ENCODE measurements at regions not wholly inside any gene's neighbourhood (a gene's known extent, or its start where the extent isn't known, plus 50 kb on each side); places are given as distances from the start of the nearest gene placed in this dataset.

DNA sequence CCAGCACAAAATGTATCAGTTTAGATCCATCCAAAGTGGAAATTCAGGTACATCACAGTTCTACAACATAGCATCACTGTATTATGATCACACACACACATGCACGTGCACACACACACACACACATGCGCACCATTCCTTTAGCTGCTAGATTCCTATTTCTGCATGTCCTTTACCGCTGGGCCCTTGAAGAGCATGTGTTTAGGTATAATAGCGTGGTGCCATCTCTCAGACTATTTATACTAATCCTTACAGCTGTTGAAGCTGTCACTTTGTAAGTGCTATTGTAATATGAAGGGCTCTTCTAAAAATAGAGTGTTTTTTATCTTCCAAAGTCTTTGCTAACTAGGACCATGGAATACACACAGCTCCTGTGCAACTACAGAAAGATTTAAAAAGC lies 308.8 kb upstream of the TRPC7 start (continued):
- TF ChIP-seq, protein P1, sequence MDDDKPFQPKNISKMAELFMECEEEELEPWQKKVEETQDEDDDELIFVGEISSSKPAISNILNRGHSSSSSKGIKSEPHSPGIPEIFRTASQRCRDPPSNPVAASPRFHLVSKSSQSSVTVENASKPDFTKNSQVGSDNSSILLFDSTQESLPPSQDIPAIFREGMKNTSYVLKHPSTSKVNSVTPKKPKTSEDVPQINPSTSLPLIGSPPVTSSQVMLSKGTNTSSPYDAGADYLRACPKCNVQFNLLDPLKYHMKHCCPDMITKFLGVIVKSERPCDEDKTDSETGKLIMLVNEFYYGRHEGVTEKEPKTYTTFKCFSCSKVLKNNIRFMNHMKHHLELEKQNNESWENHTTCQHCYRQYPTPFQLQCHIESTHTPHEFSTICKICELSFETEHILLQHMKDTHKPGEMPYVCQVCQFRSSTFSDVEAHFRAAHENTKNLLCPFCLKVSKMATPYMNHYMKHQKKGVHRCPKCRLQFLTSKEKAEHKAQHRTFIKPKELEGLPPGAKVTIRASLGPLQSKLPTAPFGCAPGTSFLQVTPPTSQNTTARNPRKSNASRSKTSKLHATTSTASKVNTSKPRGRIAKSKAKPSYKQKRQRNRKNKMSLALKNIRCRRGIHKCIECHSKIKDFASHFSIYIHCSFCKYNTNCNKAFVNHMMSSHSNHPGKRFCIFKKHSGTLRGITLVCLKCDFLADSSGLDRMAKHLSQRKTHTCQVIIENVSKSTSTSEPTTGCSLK (tag by site-specific recombination; IDR thresholded peaks at IDR 0.05), result no peak
- no peak for TF ChIP-seq ZBTB1 (tag by site-specific recombination; IDR thresholded peaks at IDR 0.05)
- no peak for TF ChIP-seq ZNF529 (tag by site-specific recombination; IDR thresholded peaks at IDR 0.05; ENCODE audit: insufficient replicate concordance)

DNA sequence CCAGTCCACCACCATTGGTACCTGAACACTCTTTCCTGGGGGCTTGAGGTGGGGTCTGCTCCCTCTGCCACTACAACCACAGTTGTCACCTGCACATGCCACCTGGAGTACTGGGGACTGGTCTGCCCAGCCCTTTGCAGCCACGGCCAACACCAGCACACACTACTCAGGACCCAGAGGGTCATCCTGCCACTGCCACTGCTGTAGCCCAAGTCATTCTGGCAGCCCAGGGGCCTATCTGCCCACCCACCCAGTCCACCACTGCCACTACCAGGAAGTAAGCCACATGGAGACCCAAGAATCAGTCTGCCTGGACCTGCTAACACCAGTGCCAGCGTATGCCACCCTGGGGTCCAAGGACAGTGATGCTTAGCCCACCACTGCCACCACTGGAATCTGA lies 302.4 kb upstream of the TRPC7 start:
- no peaks in the 10 kb centered on the region for H3K36me3 ChIP-seq (ENCODE audit: control insufficient read depth in 2 of 2, insufficient read depth in 1 of 2, low read length in 2 of 2)
- TF ChIP-seq ZNF404 (tag by site-specific recombination; IDR thresholded peaks at IDR 0.05) (no peak), ZNF530 (tag by site-specific recombination; IDR thresholded peaks at IDR 0.05; ENCODE audit: low read depth) (no peak), ZNF18 (tag by site-specific recombination; IDR thresholded peaks at IDR 0.05) (no peak), ZNF585B (tag by site-specific recombination; IDR thresholded peaks at IDR 0.05) (no peak), ZNF146 (tag by site-specific recombination; IDR thresholded peaks at IDR 0.05) (no peak)
- H3K27ac ChIP-seq (ENCODE audit: extremely low read depth, low read depth, low read length), result no peak overlapping the region
- ChIA-PET CTCF (no interaction called here), POLR2A (no interaction called here)
- no peak overlapping the region for H3K4me3 ChIP-seq (ENCODE audit: low read depth, low read length)
- H3K9me3 ChIP-seq (ENCODE audit: control insufficient read depth, insufficient read depth, low read depth, low read length), result no peaks in the 10 kb centered on the region
- H3K4me1 ChIP-seq (ENCODE audit: control insufficient read depth, insufficient read depth, low read length), result no peaks in the 10 kb centered on the region

DNA sequence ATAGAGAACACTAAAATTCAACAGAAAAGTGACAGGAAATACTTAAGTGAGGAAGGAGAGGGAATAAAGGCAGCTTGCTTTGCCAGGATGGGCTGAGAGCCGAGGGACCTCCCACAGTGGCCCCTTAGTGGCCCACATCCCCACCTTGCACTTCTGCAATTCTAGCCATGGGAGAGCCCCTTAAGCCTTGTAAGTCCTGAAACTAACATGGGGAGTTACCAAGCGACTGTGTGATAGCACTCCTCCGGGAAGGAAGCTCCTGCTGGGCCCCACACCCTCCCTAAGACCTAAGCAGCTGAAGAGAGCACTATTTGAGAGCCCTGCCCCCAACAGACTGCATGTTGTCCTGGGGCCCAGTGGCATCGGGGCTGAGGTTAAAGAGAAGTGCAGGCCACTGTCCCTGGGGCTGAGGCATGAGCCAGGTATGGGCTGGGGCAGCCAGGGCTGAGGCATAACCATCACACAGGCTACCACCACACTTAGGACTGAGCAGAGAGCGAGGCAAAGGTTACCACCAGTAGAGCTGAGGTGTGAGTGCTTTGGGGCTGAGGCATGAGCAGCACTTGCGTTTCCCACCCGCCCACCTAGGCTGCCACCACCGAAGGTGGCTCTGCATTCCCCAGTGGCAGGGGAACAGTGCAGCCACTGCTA lies 301.8 kb upstream of the TRPC7 start:
- Histone ChIP-seq H3K36me3 (ENCODE audit: control insufficient read depth in 2 of 2, insufficient read depth in 1 of 2, low read length in 2 of 2) (no peaks in the 10 kb centered on the region), H3K9me3 (ENCODE audit: control insufficient read depth, insufficient read depth, low read depth, low read length) (no peaks in the 10 kb centered on the region), H3K4me1 (ENCODE audit: control insufficient read depth, insufficient read depth, low read length) (no peaks in the 10 kb centered on the region), H3K27ac (ENCODE audit: extremely low read depth, low read depth, low read length) (no peak overlapping the region), H3K4me3 (ENCODE audit: low read depth, low read length) (no peak overlapping the region)
- ChIA-PET CTCF (interaction anchor here (0.6 kb wide), 1 partner anchor 1045 kb away, joined by 6 read pairs; no protein-coding TSS in a partner anchor), POLR2A (no interaction called here)
- TF ChIP-seq ZNF398 (tag by site-specific recombination; IDR thresholded peaks at IDR 0.05) (no peak), ZIC2 (tag by site-specific recombination; IDR thresholded peaks at IDR 0.05) (peak; percentile 53)

- no peak for TF ChIP-seq HOXD13 (CRISPR knock-in tag; IDR thresholded peaks at IDR 0.05; ENCODE audit: borderline replicate concordance)
Observed at GRCh38 chr5:136665331-136665730, 300.0 kb upstream of the TRPC7 start.

More at GRCh38 chr5:136665331-136665730, 300.0 kb upstream of the TRPC7 start:
- H3K9me3 ChIP-seq (ENCODE audit: control insufficient read depth, insufficient read depth, low read depth, low read length), result no peaks in the 10 kb centered on the region
- H3K36me3 ChIP-seq (ENCODE audit: control insufficient read depth in 2 of 2, insufficient read depth in 1 of 2, low read length in 2 of 2), result no peaks in the 10 kb centered on the region
- ChIA-PET CTCF (no interaction called here), POLR2A (no interaction called here)
- H3K4me3 ChIP-seq (ENCODE audit: low read depth, low read length), result no peak overlapping the region
- no peaks in the 10 kb centered on the region for H3K4me1 ChIP-seq (ENCODE audit: control insufficient read depth, insufficient read depth, low read length)
- no peak overlapping the region for H3K27ac ChIP-seq (ENCODE audit: extremely low read depth, low read depth, low read length)

Data from HEK293 (cell line).